ENCODE measurements at regions not wholly inside any gene's neighbourhood (a gene's known extent, or its start where the extent isn't known, plus 50 kb on each side); places are given as distances from the start of the nearest gene placed in this dataset.

GRCh38 chr9:82670000-82670399, 392.9 kb downstream of the RASEF start:
- TF ChIP-seq, protein P1, sequence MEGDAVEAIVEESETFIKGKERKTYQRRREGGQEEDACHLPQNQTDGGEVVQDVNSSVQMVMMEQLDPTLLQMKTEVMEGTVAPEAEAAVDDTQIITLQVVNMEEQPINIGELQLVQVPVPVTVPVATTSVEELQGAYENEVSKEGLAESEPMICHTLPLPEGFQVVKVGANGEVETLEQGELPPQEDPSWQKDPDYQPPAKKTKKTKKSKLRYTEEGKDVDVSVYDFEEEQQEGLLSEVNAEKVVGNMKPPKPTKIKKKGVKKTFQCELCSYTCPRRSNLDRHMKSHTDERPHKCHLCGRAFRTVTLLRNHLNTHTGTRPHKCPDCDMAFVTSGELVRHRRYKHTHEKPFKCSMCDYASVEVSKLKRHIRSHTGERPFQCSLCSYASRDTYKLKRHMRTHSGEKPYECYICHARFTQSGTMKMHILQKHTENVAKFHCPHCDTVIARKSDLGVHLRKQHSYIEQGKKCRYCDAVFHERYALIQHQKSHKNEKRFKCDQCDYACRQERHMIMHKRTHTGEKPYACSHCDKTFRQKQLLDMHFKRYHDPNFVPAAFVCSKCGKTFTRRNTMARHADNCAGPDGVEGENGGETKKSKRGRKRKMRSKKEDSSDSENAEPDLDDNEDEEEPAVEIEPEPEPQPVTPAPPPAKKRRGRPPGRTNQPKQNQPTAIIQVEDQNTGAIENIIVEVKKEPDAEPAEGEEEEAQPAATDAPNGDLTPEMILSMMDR (IDR thresholded peaks at IDR 0.05; ENCODE audit: low read depth, low read length, poor library complexity, severe bottlenecking), result no peak
- no peak for TF ChIP-seq EZH2phosphoT487 (IDR thresholded peaks at IDR 0.05; ENCODE audit: borderline replicate concordance, low read length)

All from DOHH2 (cell line).